ENCODE measurements at regions not wholly inside any gene's neighbourhood (a gene's known extent, or its start where the extent isn't known, plus 50 kb on each side); places are given as distances from the start of the nearest gene placed in this dataset.

DNA sequence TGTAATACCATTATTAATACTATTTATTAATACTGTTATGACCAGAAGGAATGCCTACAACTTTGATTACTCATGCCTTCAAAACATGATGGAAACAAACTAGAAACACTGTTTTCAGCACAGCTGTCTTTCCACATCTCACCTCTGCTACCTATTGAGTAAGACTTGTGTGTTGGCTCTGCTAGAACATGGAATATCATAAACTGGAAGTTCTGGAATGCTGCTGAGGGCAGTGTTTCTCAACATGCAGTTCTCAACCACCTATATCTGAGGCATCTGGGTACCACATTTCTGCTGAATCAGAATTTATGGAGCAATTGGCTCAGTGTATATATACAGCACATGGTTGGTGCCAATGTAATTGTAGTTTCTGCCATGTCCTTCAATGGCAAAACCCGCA lies 392.1 kb downstream of the TUSC7 start:
- no peak for TF ChIP-seq ZNF384 (IDR thresholded peaks at IDR 0.05)
- no peak for TF ChIP-seq TARDBP (IDR thresholded peaks at IDR 0.05)
- TF ChIP-seq FOXA1 (IDR thresholded peaks at IDR 0.05), result no peak
- no peak for TF ChIP-seq FOXM1 (IDR thresholded peaks at IDR 0.05; ENCODE audit: borderline replicate concordance)
- no peak for TF ChIP-seq FOXK2 (IDR thresholded peaks at IDR 0.05)
- TF ChIP-seq NFRKB (IDR thresholded peaks at IDR 0.05), result no peak
- no peak for TF ChIP-seq SP1 (IDR thresholded peaks at IDR 0.05)
- TF ChIP-seq SUZ12 (IDR thresholded peaks at IDR 0.05), result no peak
- no peak for TF ChIP-seq ARNT (IDR thresholded peaks at IDR 0.05)
- no peak for TF ChIP-seq HDGF (IDR thresholded peaks at IDR 0.05; ENCODE audit: borderline replicate concordance)
- TF ChIP-seq LEF1 (IDR thresholded peaks at IDR 0.05; ENCODE audit: borderline replicate concordance), result no peak
- TF ChIP-seq, protein P1, sequence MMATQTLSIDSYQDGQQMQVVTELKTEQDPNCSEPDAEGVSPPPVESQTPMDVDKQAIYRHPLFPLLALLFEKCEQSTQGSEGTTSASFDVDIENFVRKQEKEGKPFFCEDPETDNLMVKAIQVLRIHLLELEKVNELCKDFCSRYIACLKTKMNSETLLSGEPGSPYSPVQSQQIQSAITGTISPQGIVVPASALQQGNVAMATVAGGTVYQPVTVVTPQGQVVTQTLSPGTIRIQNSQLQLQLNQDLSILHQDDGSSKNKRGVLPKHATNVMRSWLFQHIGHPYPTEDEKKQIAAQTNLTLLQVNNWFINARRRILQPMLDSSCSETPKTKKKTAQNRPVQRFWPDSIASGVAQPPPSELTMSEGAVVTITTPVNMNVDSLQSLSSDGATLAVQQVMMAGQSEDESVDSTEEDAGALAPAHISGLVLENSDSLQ (IDR thresholded peaks at IDR 0.05), result no peak
- no peak for TF ChIP-seq BHLHE40 (IDR thresholded peaks at IDR 0.05; ENCODE audit: borderline replicate concordance)
